ENCODE measurements at regions not wholly inside any gene's neighbourhood (a gene's known extent, or its start where the extent isn't known, plus 50 kb on each side); places are given as distances from the start of the nearest gene placed in this dataset.

- Histone ChIP-seq H3K4me1 (ENCODE audit: low read length) (no peaks in the 10 kb centered on the region), H3K27ac (ENCODE audit: low read length) (no peak overlapping the region), H3K4me2 (ENCODE audit: low read depth, low read length, poor library complexity, severe bottlenecking) (no peak overlapping the region), H3K27me3 (ENCODE audit: low read length) (no peaks in the 10 kb centered on the region), H2AFZ (ENCODE audit: low read length) (no peak overlapping the region), H4K20me1 (ENCODE audit: insufficient read depth, low read depth, low read length) (no peaks in the 10 kb centered on the region), H3K4me3 (ENCODE audit: low read length) (no peak overlapping the region), H3K9me3 (ENCODE audit: low read length) (no peaks in the 10 kb centered on the region), H3K79me2 (ENCODE audit: low read length) (no peaks in the 10 kb centered on the region), H3K9ac (ENCODE audit: low read length) (no peak overlapping the region), H3K9me2 (replicated peaks; ENCODE audit: insufficient read depth, low read length) (no peaks in the 10 kb centered on the region), H3K36me3 (ENCODE audit: insufficient read depth, low read length) (no peaks in the 10 kb centered on the region)
- no peak for DNase-seq
Measured at GRCh38 chr6:125539892-125540291, 209.5 kb upstream of the HEY2 start.

DNA sequence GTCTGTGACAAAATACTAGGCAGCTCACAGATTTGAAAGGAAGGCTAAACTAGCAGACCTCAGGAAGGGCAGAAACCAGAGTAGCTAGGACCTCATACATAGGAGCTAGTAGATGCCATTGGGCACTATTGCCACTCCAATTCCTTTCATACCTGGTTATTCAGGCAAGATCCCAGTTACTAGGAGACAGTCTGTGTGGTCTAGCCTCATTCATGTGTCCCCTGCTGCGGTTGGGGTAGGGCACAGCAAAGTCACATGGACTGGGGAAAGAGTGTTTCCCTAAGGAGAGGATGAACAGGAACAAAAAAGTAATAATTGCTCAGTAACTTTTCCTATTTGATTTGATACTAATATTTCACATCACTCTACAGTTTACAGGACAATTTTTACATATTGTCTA lies 204.6 kb upstream of the HEY2 start:
- Histone ChIP-seq H2AFZ (ENCODE audit: low read length) (no peak overlapping the region), H3K9me3 (ENCODE audit: low read length) (no peaks in the 10 kb centered on the region), H3K27me3 (ENCODE audit: low read length) (peaks cover 2% of the 10 kb centered on the region; the same call in 1 of the 2 replicates), H3K36me3 (ENCODE audit: insufficient read depth, low read length) (no peaks in the 10 kb centered on the region), H3K79me2 (ENCODE audit: low read length) (no peaks in the 10 kb centered on the region), H3K9ac (ENCODE audit: low read length) (no peak overlapping the region), H3K27ac (ENCODE audit: low read length) (no peak overlapping the region), H3K9me2 (replicated peaks; ENCODE audit: insufficient read depth, low read length) (no peaks in the 10 kb centered on the region), H3K4me3 (ENCODE audit: low read length) (no peak overlapping the region), H3K4me2 (ENCODE audit: low read depth, low read length, poor library complexity, severe bottlenecking) (no peak overlapping the region), H4K20me1 (ENCODE audit: insufficient read depth, low read depth, low read length) (no peaks in the 10 kb centered on the region), H3K4me1 (ENCODE audit: low read length) (no peaks in the 10 kb centered on the region)
- DNase-seq = no peak

GRCh38 chr6:125546841-125547251 lies 202.6 kb upstream of the HEY2 start:
- no peaks in the 10 kb centered on the region for H3K9me3 ChIP-seq (ENCODE audit: low read length)
- no peaks in the 10 kb centered on the region for H3K9me2 ChIP-seq (replicated peaks; ENCODE audit: insufficient read depth, low read length)
- H3K27ac ChIP-seq (ENCODE audit: low read length) = no peak overlapping the region
- H3K4me3 ChIP-seq (ENCODE audit: low read length) = no peak overlapping the region
- H2AFZ ChIP-seq (ENCODE audit: low read length) = no peak overlapping the region
- peaks cover 2% of the 10 kb centered on the region; the same call in 1 of the 2 replicates for H3K27me3 ChIP-seq (ENCODE audit: low read length)
- H3K79me2 ChIP-seq (ENCODE audit: low read length) = no peaks in the 10 kb centered on the region
- no peaks in the 10 kb centered on the region for H3K36me3 ChIP-seq (ENCODE audit: insufficient read depth, low read length)
- no peaks in the 10 kb centered on the region for H4K20me1 ChIP-seq (ENCODE audit: insufficient read depth, low read depth, low read length)
- DNase-seq = no peak
- H3K4me2 ChIP-seq (ENCODE audit: low read depth, low read length, poor library complexity, severe bottlenecking) = no peak overlapping the region
- H3K4me1 ChIP-seq (ENCODE audit: low read length) = no peaks in the 10 kb centered on the region
- no peak overlapping the region for H3K9ac ChIP-seq (ENCODE audit: low read length)

- no peaks in the 10 kb centered on the region for H3K79me2 ChIP-seq (ENCODE audit: low read length)
- no peaks in the 10 kb centered on the region for H4K20me1 ChIP-seq (ENCODE audit: insufficient read depth, low read depth, low read length)
- H3K36me3 ChIP-seq (ENCODE audit: insufficient read depth, low read length) = no peaks in the 10 kb centered on the region
- no peak overlapping the region for H3K27ac ChIP-seq (ENCODE audit: low read length)
- no peak overlapping the region for H3K4me2 ChIP-seq (ENCODE audit: low read depth, low read length, poor library complexity, severe bottlenecking)
- no peak overlapping the region for H2AFZ ChIP-seq (ENCODE audit: low read length)
- no peak overlapping the region for H3K4me3 ChIP-seq (ENCODE audit: low read length)
- no peak overlapping the region for H3K9ac ChIP-seq (ENCODE audit: low read length)
- no peaks in the 10 kb centered on the region for H3K4me1 ChIP-seq (ENCODE audit: low read length)
- H3K9me2 ChIP-seq (replicated peaks; ENCODE audit: insufficient read depth, low read length) = no peaks in the 10 kb centered on the region
- no peak for DNase-seq
- no peaks in the 10 kb centered on the region for H3K9me3 ChIP-seq (ENCODE audit: low read length)
- H3K27me3 ChIP-seq (ENCODE audit: low read length) = peaks cover 2% of the 10 kb centered on the region; the same call in 1 of the 2 replicates
Measured at GRCh38 chr6:125547381-125547780, 202.1 kb upstream of the HEY2 start.

GRCh38 chr6:125549202-125549884 lies 200.1 kb upstream of the HEY2 start:
- no peaks in the 10 kb centered on the region for H3K9me3 ChIP-seq (ENCODE audit: low read length)
- no peaks in the 10 kb centered on the region for H3K9me2 ChIP-seq (replicated peaks; ENCODE audit: insufficient read depth, low read length)
- H4K20me1 ChIP-seq (ENCODE audit: insufficient read depth, low read depth, low read length) = no peaks in the 10 kb centered on the region
- DNase-seq = no peak
- no peak overlapping the region for H3K4me3 ChIP-seq (ENCODE audit: low read length)
- no peaks in the 10 kb centered on the region for H3K4me1 ChIP-seq (ENCODE audit: low read length)
- H3K4me2 ChIP-seq (ENCODE audit: low read depth, low read length, poor library complexity, severe bottlenecking) = no peak overlapping the region
- H2AFZ ChIP-seq (ENCODE audit: low read length) = no peak overlapping the region
- H3K27ac ChIP-seq (ENCODE audit: low read length) = no peak overlapping the region
- peaks cover 2% of the 10 kb centered on the region; the same call in 1 of the 2 replicates for H3K27me3 ChIP-seq (ENCODE audit: low read length)
- no peaks in the 10 kb centered on the region for H3K36me3 ChIP-seq (ENCODE audit: insufficient read depth, low read length)
- no peaks in the 10 kb centered on the region for H3K79me2 ChIP-seq (ENCODE audit: low read length)
- H3K9ac ChIP-seq (ENCODE audit: low read length) = no peak overlapping the region

GRCh38 chr6:125550892-125551291 lies 198.5 kb upstream of the HEY2 start:
- H3K9ac ChIP-seq (ENCODE audit: low read length) = no peak overlapping the region
- no peaks in the 10 kb centered on the region for H3K36me3 ChIP-seq (ENCODE audit: insufficient read depth, low read length)
- H4K20me1 ChIP-seq (ENCODE audit: insufficient read depth, low read depth, low read length) = no peaks in the 10 kb centered on the region
- peaks cover 2% of the 10 kb centered on the region; the same call in 1 of the 2 replicates for H3K27me3 ChIP-seq (ENCODE audit: low read length)
- no peaks in the 10 kb centered on the region for H3K9me2 ChIP-seq (replicated peaks; ENCODE audit: insufficient read depth, low read length)
- no peaks in the 10 kb centered on the region for H3K9me3 ChIP-seq (ENCODE audit: low read length)
- no peak overlapping the region for H3K27ac ChIP-seq (ENCODE audit: low read length)
- H3K4me1 ChIP-seq (ENCODE audit: low read length) = no peaks in the 10 kb centered on the region
- no peak for DNase-seq
- H3K79me2 ChIP-seq (ENCODE audit: low read length) = no peaks in the 10 kb centered on the region
- H3K4me3 ChIP-seq (ENCODE audit: low read length) = no peak overlapping the region
- H2AFZ ChIP-seq (ENCODE audit: low read length) = no peak overlapping the region
- no peak overlapping the region for H3K4me2 ChIP-seq (ENCODE audit: low read depth, low read length, poor library complexity, severe bottlenecking)

- Histone ChIP-seq H3K79me2 (ENCODE audit: low read length) (no peaks in the 10 kb centered on the region), H2AFZ (ENCODE audit: low read length) (no peak overlapping the region), H4K20me1 (ENCODE audit: insufficient read depth, low read depth, low read length) (no peaks in the 10 kb centered on the region), H3K4me3 (ENCODE audit: low read length) (no peak overlapping the region), H3K27ac (ENCODE audit: low read length) (no peak overlapping the region), H3K36me3 (ENCODE audit: insufficient read depth, low read length) (no peaks in the 10 kb centered on the region), H3K27me3 (ENCODE audit: low read length) (peaks cover 2% of the 10 kb centered on the region; the same call in 1 of the 2 replicates), H3K4me2 (ENCODE audit: low read depth, low read length, poor library complexity, severe bottlenecking) (no peak overlapping the region), H3K9me2 (replicated peaks; ENCODE audit: insufficient read depth, low read length) (no peaks in the 10 kb centered on the region), H3K4me1 (ENCODE audit: low read length) (no peaks in the 10 kb centered on the region), H3K9me3 (ENCODE audit: low read length) (no peaks in the 10 kb centered on the region), H3K9ac (ENCODE audit: low read length) (no peak overlapping the region)
- no peak for DNase-seq
Measured at GRCh38 chr6:125552819-125553218, 196.6 kb upstream of the HEY2 start.

- no peak for DNase-seq
- H3K27ac ChIP-seq (ENCODE audit: low read length) = no peak overlapping the region
- H3K27me3 ChIP-seq (ENCODE audit: low read length) = no peaks in the 10 kb centered on the region
- H3K9ac ChIP-seq (ENCODE audit: low read length) = no peak overlapping the region
- no peaks in the 10 kb centered on the region for H3K36me3 ChIP-seq (ENCODE audit: insufficient read depth, low read length)
- no peak overlapping the region for H3K4me2 ChIP-seq (ENCODE audit: low read depth, low read length, poor library complexity, severe bottlenecking)
- no peaks in the 10 kb centered on the region for H3K4me1 ChIP-seq (ENCODE audit: low read length)
- H4K20me1 ChIP-seq (ENCODE audit: insufficient read depth, low read depth, low read length) = no peaks in the 10 kb centered on the region
- H3K9me3 ChIP-seq (ENCODE audit: low read length) = no peaks in the 10 kb centered on the region
- H3K79me2 ChIP-seq (ENCODE audit: low read length) = no peaks in the 10 kb centered on the region
- H2AFZ ChIP-seq (ENCODE audit: low read length) = no peak overlapping the region
- H3K9me2 ChIP-seq (replicated peaks; ENCODE audit: insufficient read depth, low read length) = no peaks in the 10 kb centered on the region
- no peak overlapping the region for H3K4me3 ChIP-seq (ENCODE audit: low read length)
Measured at GRCh38 chr6:125554456-125554855, 195.0 kb upstream of the HEY2 start.

Data from Karpas-422 (cell line).